H9 (cell line): ENCODE measurements at regions not wholly inside any gene's neighbourhood (a gene's known extent, or its start where the extent isn't known, plus 50 kb on each side); places are given as distances from the start of the nearest gene placed in this dataset.

Experiments
- DNase-seq: peaks from one replicate; pipeline ENCODE4 v3.0.0-alpha.2; 2017
- H2AFZ ChIP-seq: one replicate; pipeline ENCODE4 v1.6.1; 2013; ENCODE audit warnings: mild to moderate bottlenecking, low read length, control low read depth, moderate library complexity
- H2AK5ac ChIP-seq: 2 replicates; pipeline ENCODE4 v1.6.1; 2013; ENCODE audit warnings: low read length, control low read depth, mixed read lengths; ENCODE audit not compliant: insufficient read length
- H2BK120ac ChIP-seq: one replicate; pipeline ENCODE4 v1.6.1; 2013; ENCODE audit warnings: low read depth, mild to moderate bottlenecking, low read length, control low read depth, inconsistent platforms; ENCODE audit not compliant: poor library complexity, severe bottlenecking
- H2BK12ac ChIP-seq: 2 replicates; pipeline ENCODE4 v1.6.1; 2013; ENCODE audit warnings: low read length, control low read depth, mixed read lengths, low read depth; ENCODE audit not compliant: insufficient read length
- H2BK15ac ChIP-seq: 2 replicates; pipeline ENCODE4 v1.6.1; 2013; ENCODE audit warnings: low read depth, low read length, control low read depth
- H2BK20ac ChIP-seq: one replicate; pipeline ENCODE4 v1.6.1; 2013; ENCODE audit warnings: low read depth, mild to moderate bottlenecking, low read length, control low read depth, inconsistent platforms; ENCODE audit not compliant: poor library complexity, severe bottlenecking
- H2BK5ac ChIP-seq: 2 replicates; pipeline ENCODE4 v1.6.1; 2013; ENCODE audit warnings: low read length, control low read depth, mixed read lengths; ENCODE audit not compliant: insufficient read length
- H3K14ac ChIP-seq: 2 replicates; pipeline ENCODE4 v1.6.1; 2013; ENCODE audit warnings: low read length, control low read depth; ENCODE audit not compliant: insufficient read depth
- H3K18ac ChIP-seq: 2 replicates; pipeline ENCODE4 v1.6.1; 2013; ENCODE audit warnings: low read depth, mild to moderate bottlenecking, mixed read lengths, low read length, control low read depth; ENCODE audit not compliant: insufficient read length
- H3K23ac ChIP-seq: 2 replicates; pipeline ENCODE4 v1.6.1; 2013; ENCODE audit warnings: low read length, control low read depth, mixed read lengths, low read depth; ENCODE audit not compliant: insufficient read length
- H3K23me2 ChIP-seq: 2 replicates; pipeline ENCODE4 v1.6.1; 2013; ENCODE audit warnings: low read depth, mild to moderate bottlenecking, mixed read lengths, low read length, control low read depth; ENCODE audit not compliant: insufficient read length, poor library complexity, severe bottlenecking
- H3K27ac ChIP-seq: 2 replicates; pipeline ENCODE4 v1.5.1; 2013; ENCODE audit warnings: low read length, control low read depth, mixed read lengths, low read depth; ENCODE audit not compliant: insufficient read length
- H3K27me3 ChIP-seq: 2 replicates; pipeline ENCODE4 v1.6.1; 2013; ENCODE audit warnings: low read length, control low read depth, inconsistent platforms; ENCODE audit not compliant: insufficient read depth
- H3K4ac ChIP-seq: 2 replicates; pipeline ENCODE4 v1.6.1; 2013; ENCODE audit warnings: low read depth, mild to moderate bottlenecking, control low read depth, inconsistent platforms, low read length, moderate library complexity
- H3K4me1 ChIP-seq: 2 replicates; pipeline ENCODE4 v1.6.1; 2013; ENCODE audit warnings: low read length, control low read depth, inconsistent platforms; ENCODE audit not compliant: insufficient read depth
- H3K4me2 ChIP-seq: 2 replicates; pipeline ENCODE4 v1.6.1; 2013; ENCODE audit warnings: low read length, control low read depth, mixed read lengths; ENCODE audit not compliant: insufficient read length, insufficient read depth
- H3K56ac ChIP-seq: 2 replicates; pipeline ENCODE4 v1.6.1; 2013; ENCODE audit warnings: low read depth, mild to moderate bottlenecking, mixed read lengths, low read length, control low read depth; ENCODE audit not compliant: insufficient read length
- H3K79me1 ChIP-seq: 2 replicates; pipeline ENCODE4 v1.6.1; 2013; ENCODE audit warnings: low read depth, mild to moderate bottlenecking, moderate library complexity, low read length, control low read depth, inconsistent platforms; ENCODE audit not compliant: insufficient read depth, poor library complexity, severe bottlenecking
- H3K79me2 ChIP-seq: 2 replicates; pipeline ENCODE4 v1.6.1; 2013; ENCODE audit warnings: low read length, control low read depth, inconsistent platforms; ENCODE audit not compliant: insufficient read depth
- H3K9ac ChIP-seq: 2 replicates; pipeline ENCODE4 v1.6.1; 2013; ENCODE audit warnings: low read length, control low read depth, mixed read lengths; ENCODE audit not compliant: insufficient read length; ENCODE audit errors: extremely low read depth
- H3K9me3 ChIP-seq: one replicate; pipeline ENCODE4 v1.6.1; 2013; ENCODE audit warnings: low read depth, low read length, inconsistent platforms; ENCODE audit not compliant: control insufficient read depth
- H3T11ph ChIP-seq: one replicate; pipeline ENCODE4 v1.6.1; 2013; ENCODE audit warnings: mild to moderate bottlenecking, low read length, control low read depth, inconsistent platforms
- H4K20me1 ChIP-seq: one replicate; pipeline ENCODE4 v1.6.1; 2013; ENCODE audit not compliant: control insufficient read depth, insufficient read length, insufficient read depth
- H4K5ac ChIP-seq: 2 replicates; pipeline ENCODE4 v1.6.1; 2013; ENCODE audit warnings: low read depth, mild to moderate bottlenecking, mixed read lengths, low read length, control low read depth; ENCODE audit not compliant: insufficient read length
- H4K8ac ChIP-seq: replicated peaks from 2 replicates; pipeline ENCODE4 v1.6.1; 2013; ENCODE audit warnings: low read length, control low read depth, mixed read lengths, low read depth; ENCODE audit not compliant: insufficient read length
- H4K91ac ChIP-seq: 2 replicates; pipeline ENCODE4 v1.6.1; 2013; ENCODE audit warnings: low read depth, mild to moderate bottlenecking, moderate library complexity, mixed read lengths, low read length, control low read depth; ENCODE audit not compliant: insufficient read length
- H3K27ac Mint-ChIP-seq, 3 experiments: 2 replicates in 2 of 3; 3 replicates in 1 of 3; pipeline ENCODE4 v1.8.0; 2020 to 2021; ENCODE audit warnings: mixed read lengths in 3 of 3, mild to moderate bottlenecking in 1 of 3, moderate library complexity in 1 of 3
- H3K27me3 Mint-ChIP-seq: 2 replicates; pipeline ENCODE4 v1.8.0; 2021; ENCODE audit warnings: low read depth, mild to moderate bottlenecking, moderate library complexity, mixed read lengths
- H3K36me3 Mint-ChIP-seq, 3 experiments: 2 replicates in 2 of 3; 3 replicates in 1 of 3; pipeline ENCODE4 v1.8.0; 2020 to 2021; ENCODE audit warnings: low read depth in 3 of 3, mixed read lengths in 3 of 3; ENCODE audit not compliant: insufficient read depth in 1 of 3
- H3K4me1 Mint-ChIP-seq, 2 experiments: 2 replicates each; pipeline ENCODE4 v1.8.0; 2020; ENCODE audit warnings: mixed read lengths in 2 of 2
- H3K4me3 Mint-ChIP-seq, 2 experiments: 2 replicates in 1 of 2; 3 replicates in 1 of 2; pipeline ENCODE4 v1.8.0; 2020 to 2021; ENCODE audit warnings: mild to moderate bottlenecking in 2 of 2, mixed read lengths in 2 of 2, moderate library complexity in 1 of 2
- H3K9me3 Mint-ChIP-seq, 2 experiments: 2 replicates in 1 of 2; 3 replicates in 1 of 2; pipeline ENCODE4 v1.8.0; 2020; ENCODE audit warnings: mild to moderate bottlenecking in 2 of 2, mixed read lengths in 2 of 2, moderate library complexity in 1 of 2
- CTCF ChIP-seq: fragments of 200-600 bp; sonication (generic); conservative IDR thresholded peaks from 3 replicates; pipeline ENCODE4 v1.8.0; 2021; ENCODE audit warnings: antibody characterized with exemption, mild to moderate bottlenecking
- WGBS: extraction: QIAGEN DNeasy Blood & Tissue Kit; methylation state at CpG from one replicate; pipeline ENCODE4 v1.1.7; 2013; ENCODE audit warnings: missing lambda C conversion rate, low lambda C conversion rate, mixed read lengths; ENCODE audit not compliant: insufficient read length; ENCODE audit errors: extremely low coverage; 5-methylcytosine and 5-hydroxymethylcytosine counted together

DNA sequence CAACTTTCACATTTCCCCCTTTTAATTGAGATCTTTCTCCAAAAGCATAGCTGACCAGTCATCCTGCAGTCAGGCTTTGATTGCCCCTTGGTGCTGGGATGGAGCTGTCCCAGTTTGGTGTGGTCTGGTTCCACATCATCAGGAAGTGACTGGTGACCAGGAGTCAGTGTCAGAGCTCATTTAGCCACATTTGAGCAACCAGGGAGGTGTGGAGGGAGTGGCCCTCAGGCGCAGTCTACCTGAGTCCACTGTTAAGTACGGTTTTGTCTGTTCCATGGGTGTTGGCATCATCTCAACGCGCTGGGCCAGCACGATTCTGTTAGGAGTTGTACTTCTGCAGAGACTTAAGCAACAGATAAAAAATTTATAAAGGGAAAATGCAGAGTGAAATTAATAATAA is 52.6 kb downstream of the RGS12 start:
- H3K4me2 ChIP-seq, result no peak overlapping the region
- H3K36me3 Mint-ChIP-seq, result 0 out of 7 replicates have a peak, but pooled peaks cover 0 to 4% (median 0%) of the 10 kb centered on the region in 3 experiments
- H3K4ac ChIP-seq, result no peak overlapping the region
- H4K5ac ChIP-seq, result no peak overlapping the region
- TF ChIP-seq CTCF, result no peak
- H3K27me3 Mint-ChIP-seq, result no peaks in the 10 kb centered on the region
- H3K23me2 ChIP-seq, result no peaks in the 10 kb centered on the region
- no peak overlapping the region for H3K27ac ChIP-seq
- no peak overlapping the region for H3K4me3 Mint-ChIP-seq
- H2AK5ac ChIP-seq, result no peak overlapping the region
- H3K79me1 ChIP-seq, result no peaks in the 10 kb centered on the region
- H3K9me3 Mint-ChIP-seq, result no peaks in the 10 kb centered on the region
- no peak overlapping the region for H4K8ac ChIP-seq
- H3K4me1 ChIP-seq, result peaks cover 5% of the 10 kb centered on the region; the same call in 1 of the 2 replicates
- H2BK5ac ChIP-seq, result no peak overlapping the region
- H3K9ac ChIP-seq, result no peak overlapping the region
- H2AFZ ChIP-seq, result no peak overlapping the region
- no peak overlapping the region for H3K56ac ChIP-seq
- no peaks in the 10 kb centered on the region for H3K9me3 ChIP-seq
- H3K14ac ChIP-seq, result no peak overlapping the region
- H2BK15ac ChIP-seq, result no peak overlapping the region
- H3K18ac ChIP-seq, result no peak overlapping the region
- no peak overlapping the region for H4K91ac ChIP-seq
- no peak for DNase-seq
- no peak overlapping the region for H3K27ac Mint-ChIP-seq
- no peaks in the 10 kb centered on the region for H3K79me2 ChIP-seq
- H3K4me1 Mint-ChIP-seq, result peaks cover 20 to 27% of the 10 kb centered on the region in 2 experiments
- H3K27me3 ChIP-seq, result no peaks in the 10 kb centered on the region
- H2BK120ac ChIP-seq, result no peak overlapping the region
- H2BK20ac ChIP-seq, result no peak overlapping the region
- H4K20me1 ChIP-seq, result no peaks in the 10 kb centered on the region
- H2BK12ac ChIP-seq, result no peak overlapping the region
- WGBS, result no CpG with 5 or more reads among the region's 5 CpGs
- H3K23ac ChIP-seq, result no peak overlapping the region
- no peak overlapping the region for H3T11ph ChIP-seq
